ENCODE measurements at regions not wholly inside any gene's neighbourhood (a gene's known extent, or its start where the extent isn't known, plus 50 kb on each side); places are given as distances from the start of the nearest gene placed in this dataset.

DNA sequence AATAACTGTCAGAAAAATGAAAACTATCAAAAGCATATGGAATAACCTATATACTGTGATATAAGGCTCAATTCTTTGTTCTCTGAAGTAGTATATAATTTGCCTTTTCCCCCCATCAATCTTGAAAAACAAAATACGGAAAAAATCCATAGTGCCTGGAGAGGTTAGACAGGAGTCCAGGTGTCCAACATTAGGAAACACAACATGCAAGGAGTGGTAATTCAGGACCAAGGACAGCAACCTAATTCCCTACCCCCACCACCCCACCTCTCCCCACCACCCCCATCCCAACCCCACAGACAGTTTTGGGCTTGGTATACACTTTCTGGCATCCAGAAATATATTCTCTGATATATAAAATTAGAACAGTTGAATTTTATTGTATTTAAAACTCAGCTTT, 55.1 kb upstream of the SLC25A26 start:
- no peak overlapping the region for H3K4me3 ChIP-seq
- H3K4me1 ChIP-seq: no peaks in the 10 kb centered on the region
- no peaks in the 10 kb centered on the region for H3K9me3 ChIP-seq
- in situ Hi-C loops (cut with MboI; ENCODE audit: low sequenced_read_pairs): no loop called here
- no peak for DNase-seq (ENCODE audit: low spot score in 2 of 2)
- H3K36me3 ChIP-seq (replicated peaks): no peaks in the 10 kb centered on the region
- peaks cover 23% of the 10 kb centered on the region for H3K27me3 ChIP-seq (ENCODE audit: low read depth)

DNA sequence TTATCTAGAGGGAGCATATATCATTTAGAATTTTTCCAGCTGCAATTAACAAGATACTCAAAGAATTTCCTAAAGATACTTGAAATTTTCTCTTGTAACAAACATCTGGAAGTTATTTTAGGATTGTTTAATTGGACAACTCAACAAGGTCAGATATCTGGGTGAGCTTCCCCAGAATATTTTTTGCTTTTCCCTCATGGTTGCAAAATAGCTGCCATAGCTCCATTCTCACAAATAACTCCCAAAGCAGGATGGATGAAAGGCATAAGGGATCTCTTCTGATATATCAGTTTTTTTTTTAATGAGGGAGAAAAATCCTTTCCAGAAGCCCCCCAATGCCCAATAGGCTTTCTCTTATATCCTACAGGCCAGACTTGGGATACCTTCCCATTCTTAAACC, 56.6 kb upstream of the SLC25A26 start:
- Histone ChIP-seq H3K4me1 (no peaks in the 10 kb centered on the region), H3K9me3 (no peaks in the 10 kb centered on the region), H3K36me3 (replicated peaks) (no peaks in the 10 kb centered on the region), H3K27me3 (ENCODE audit: low read depth) (peaks cover 14% of the 10 kb centered on the region), H3K4me3 (no peak overlapping the region)
- DNase-seq (ENCODE audit: low spot score in 2 of 2): no peak
- in situ Hi-C loops (cut with MboI; ENCODE audit: low sequenced_read_pairs): no loop called here

DNA sequence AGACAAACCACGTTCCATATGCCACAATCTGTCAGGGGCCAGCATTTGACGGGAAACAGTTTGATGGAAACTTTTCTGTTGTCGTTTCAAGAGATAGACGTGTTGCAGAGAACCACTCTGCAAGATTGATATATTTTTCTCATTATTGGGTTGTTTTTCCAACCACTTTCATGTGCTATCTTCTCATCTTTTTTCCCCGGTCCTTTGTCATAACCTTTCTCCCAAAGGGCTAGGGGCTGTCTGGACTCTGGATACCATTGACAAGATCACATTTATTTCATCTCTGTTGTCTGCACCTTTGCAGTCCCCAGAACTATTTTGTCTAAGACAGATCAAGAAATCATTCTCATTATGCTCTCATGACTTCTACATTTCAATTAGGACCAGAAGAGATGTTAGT, 57.6 kb upstream of the SLC25A26 start:
- DNase-seq (ENCODE audit: low spot score in 2 of 2): no peak
- H3K9me3 ChIP-seq: no peaks in the 10 kb centered on the region
- H3K4me3 ChIP-seq: no peak overlapping the region
- in situ Hi-C loops (cut with MboI; ENCODE audit: low sequenced_read_pairs): no loop called here
- H3K4me1 ChIP-seq: no peaks in the 10 kb centered on the region
- H3K27me3 ChIP-seq (ENCODE audit: low read depth): peaks cover 6% of the 10 kb centered on the region
- no peaks in the 10 kb centered on the region for H3K36me3 ChIP-seq (replicated peaks)

DNA sequence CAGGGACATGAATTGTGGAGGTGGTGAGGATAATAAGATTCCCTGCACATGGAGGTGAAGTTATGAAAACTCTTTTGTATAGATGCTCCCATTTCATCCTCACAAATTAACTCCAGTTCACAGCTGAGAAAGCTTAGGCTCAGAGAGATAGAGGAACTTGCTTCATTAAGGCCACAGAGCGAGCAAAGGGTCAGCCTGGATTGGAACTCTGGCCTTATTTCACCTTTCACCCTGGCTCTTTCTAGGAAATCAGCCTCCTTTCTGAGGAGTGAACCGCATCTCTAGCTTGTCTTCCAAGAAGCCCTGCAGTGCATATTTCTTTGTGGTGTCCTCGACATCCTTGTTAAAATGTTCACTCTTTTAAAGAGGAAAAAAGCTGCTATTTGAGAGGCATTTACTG, 58.0 kb upstream of the SLC25A26 start:
- H3K4me3 ChIP-seq: no peak overlapping the region
- H3K27me3 ChIP-seq (ENCODE audit: low read depth): peaks cover 4% of the 10 kb centered on the region; the same call in 1 of the 2 replicates
- in situ Hi-C loops (cut with MboI; ENCODE audit: low sequenced_read_pairs): no loop called here
- H3K36me3 ChIP-seq (replicated peaks): no peaks in the 10 kb centered on the region
- DNase-seq (ENCODE audit: low spot score in 2 of 2): no peak
- H3K4me1 ChIP-seq: no peaks in the 10 kb centered on the region
- H3K9me3 ChIP-seq: no peaks in the 10 kb centered on the region

DNA sequence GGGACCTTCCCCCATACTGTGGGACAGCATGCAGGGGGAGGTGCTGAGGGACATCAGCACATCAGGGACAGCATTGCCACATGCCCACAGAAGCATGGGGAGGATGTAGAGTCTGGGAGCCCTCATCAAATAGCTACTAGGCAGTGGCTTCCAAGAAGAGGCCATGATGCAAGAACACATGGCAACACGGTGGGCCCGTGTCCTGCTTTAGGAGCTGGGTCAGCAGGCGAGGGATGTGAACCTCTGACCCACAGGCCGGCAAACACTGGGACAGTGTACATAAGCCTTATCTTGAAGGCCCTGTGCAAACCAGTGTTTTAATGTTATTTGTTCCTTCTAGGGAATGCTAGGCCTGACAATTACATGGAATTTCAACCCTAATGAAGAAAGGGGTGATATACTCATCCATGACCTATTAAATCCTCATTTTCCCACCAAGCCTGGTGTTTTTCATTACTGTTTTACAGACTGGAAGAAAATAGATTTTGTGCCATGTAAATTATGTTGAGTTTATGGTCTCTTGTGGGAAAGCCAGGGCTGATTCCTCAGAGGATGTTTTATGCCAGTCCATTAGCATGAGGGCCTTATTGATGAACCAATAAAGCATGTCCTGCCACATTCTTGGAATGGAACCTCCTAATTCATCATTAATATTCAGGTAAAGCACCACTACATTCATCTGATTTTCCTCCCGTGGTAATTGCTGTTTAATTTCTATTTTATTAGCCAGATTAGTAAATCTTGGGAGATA, 61.7 kb upstream of the SLC25A26 start:
- in situ Hi-C loops (cut with MboI; ENCODE audit: low sequenced_read_pairs): no loop called here
- H3K4me1 ChIP-seq: no peaks in the 10 kb centered on the region; the same call in 1 of the 2 replicates
- DNase-seq (ENCODE audit: low spot score in 2 of 2): no peak
- no peaks in the 10 kb centered on the region for H3K27me3 ChIP-seq (ENCODE audit: low read depth)
- no peaks in the 10 kb centered on the region for H3K9me3 ChIP-seq
- no peak overlapping the region for H3K4me3 ChIP-seq
- H3K36me3 ChIP-seq (replicated peaks): no peaks in the 10 kb centered on the region

DNA sequence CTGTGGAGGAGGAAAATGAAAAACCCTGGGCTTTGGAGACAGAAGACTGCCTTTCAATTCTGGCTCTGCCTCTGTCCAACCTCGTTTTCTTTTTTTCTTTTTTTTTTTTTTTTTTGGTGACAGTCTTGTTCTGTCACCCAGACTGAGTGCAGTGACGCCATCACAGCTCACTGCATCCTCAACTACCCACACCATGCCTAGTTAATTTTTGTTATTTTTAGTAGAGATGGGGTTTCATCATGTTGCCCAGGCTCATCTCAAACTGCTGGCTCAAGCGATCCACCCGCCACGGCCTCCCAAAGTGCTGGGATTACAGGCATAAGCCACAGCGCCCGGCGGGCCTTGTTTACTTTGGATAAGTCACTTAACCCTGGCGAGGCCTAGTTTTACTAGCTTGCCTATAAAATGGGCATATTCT, 66.3 kb upstream of the SLC25A26 start:
- Histone ChIP-seq H3K4me3 (no peak overlapping the region), H3K36me3 (replicated peaks) (no peaks in the 10 kb centered on the region), H3K9me3 (no peaks in the 10 kb centered on the region), H3K27me3 (ENCODE audit: low read depth) (no peaks in the 10 kb centered on the region), H3K4me1 (no peaks in the 10 kb centered on the region; the same call in 1 of the 2 replicates)
- in situ Hi-C loops (cut with MboI; ENCODE audit: low sequenced_read_pairs): no loop called here
- peak in 1 of 2 experiments; percentile 15 for DNase-seq (ENCODE audit: low spot score in 2 of 2)

GRCh38 chr3:66153481-66154443, 67.0 kb upstream of the SLC25A26 start:
- Histone ChIP-seq H3K4me3 (no peak overlapping the region), H3K36me3 (replicated peaks) (no peaks in the 10 kb centered on the region), H3K9me3 (no peaks in the 10 kb centered on the region), H3K27me3 (ENCODE audit: low read depth) (no peaks in the 10 kb centered on the region), H3K4me1 (no peaks in the 10 kb centered on the region; the same call in 1 of the 2 replicates)
- in situ Hi-C loops (cut with MboI; ENCODE audit: low sequenced_read_pairs): no loop called here
- peak in 1 of 2 experiments; percentile 11 for DNase-seq (ENCODE audit: low spot score in 2 of 2)

DNA sequence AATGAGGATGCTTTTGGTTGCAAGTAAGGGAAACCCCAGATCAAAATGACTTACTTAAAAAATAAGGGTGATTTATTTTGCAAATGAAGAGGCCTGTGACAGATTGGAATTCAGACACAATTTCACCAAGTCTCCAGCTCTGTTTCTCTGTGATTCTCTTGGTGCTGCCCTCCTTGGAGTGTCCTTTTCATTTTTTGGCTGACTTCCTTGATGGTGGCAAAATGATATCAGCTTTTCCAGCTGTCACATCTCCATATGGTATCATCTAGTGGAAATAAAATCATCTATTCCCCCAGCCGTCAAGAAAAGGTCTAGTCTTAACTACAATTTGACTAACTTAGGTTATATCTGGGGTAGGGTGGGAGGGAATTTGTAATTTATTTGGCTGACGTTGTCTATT, 68.5 kb upstream of the SLC25A26 start:
- in situ Hi-C loops (cut with MboI; ENCODE audit: low sequenced_read_pairs): no loop called here
- no peaks in the 10 kb centered on the region; the same call in 1 of the 2 replicates for H3K4me1 ChIP-seq

GRCh38 chr3:66150977-66151376, 69.8 kb upstream of the SLC25A26 start:
- Histone ChIP-seq H3K9me3 (no peaks in the 10 kb centered on the region), H3K27me3 (ENCODE audit: low read depth) (no peaks in the 10 kb centered on the region), H3K36me3 (replicated peaks) (no peaks in the 10 kb centered on the region), H3K4me3 (no peak overlapping the region), H3K4me1 (no peaks in the 10 kb centered on the region; the same call in 1 of the 2 replicates)
- DNase-seq (ENCODE audit: low spot score in 2 of 2): no peak
- in situ Hi-C loops (cut with MboI; ENCODE audit: low sequenced_read_pairs): no loop called here

More for the DNA sequence above, 68.5 kb upstream of the SLC25A26 start:
- DNase-seq (ENCODE audit: low spot score in 2 of 2): no peak
- Histone ChIP-seq H3K36me3 (replicated peaks) (no peaks in the 10 kb centered on the region), H3K27me3 (ENCODE audit: low read depth) (no peaks in the 10 kb centered on the region), H3K9me3 (no peaks in the 10 kb centered on the region), H3K4me3 (no peak overlapping the region)

GRCh38 chr3:66149269-66149668, 71.5 kb upstream of the SLC25A26 start:
- no peaks in the 10 kb centered on the region for H3K9me3 ChIP-seq
- in situ Hi-C loops (cut with MboI; ENCODE audit: low sequenced_read_pairs): loop anchor here (10.0 kb wide), 1 partner anchor 354 kb away; no protein-coding TSS in a partner anchor

DNA sequence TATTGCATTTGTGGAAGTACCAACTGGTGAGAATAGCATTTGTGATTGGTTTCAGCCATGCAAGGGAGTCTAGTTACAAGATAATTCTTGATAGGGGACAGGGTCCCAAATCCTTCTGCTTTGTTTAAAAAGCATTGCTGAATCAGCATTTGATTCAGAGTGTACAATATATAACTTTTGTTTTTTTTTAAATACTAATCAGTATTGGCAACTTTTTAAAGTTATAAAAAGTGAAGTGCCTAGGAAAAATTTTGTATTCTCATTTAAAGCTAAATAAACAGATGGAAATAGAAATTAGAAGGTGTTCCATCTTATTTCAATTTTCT, 75.4 kb upstream of the SLC25A26 start:
- DNase-seq (ENCODE audit: low spot score in 2 of 2): no peak

More at GRCh38 chr3:66149269-66149668, 71.5 kb upstream of the SLC25A26 start:
- H3K27me3 ChIP-seq (ENCODE audit: low read depth): no peaks in the 10 kb centered on the region
- no peak for DNase-seq (ENCODE audit: low spot score in 2 of 2)
- H3K36me3 ChIP-seq (replicated peaks): no peaks in the 10 kb centered on the region
- no peak overlapping the region for H3K4me3 ChIP-seq
- H3K4me1 ChIP-seq: no peaks in the 10 kb centered on the region

DNA sequence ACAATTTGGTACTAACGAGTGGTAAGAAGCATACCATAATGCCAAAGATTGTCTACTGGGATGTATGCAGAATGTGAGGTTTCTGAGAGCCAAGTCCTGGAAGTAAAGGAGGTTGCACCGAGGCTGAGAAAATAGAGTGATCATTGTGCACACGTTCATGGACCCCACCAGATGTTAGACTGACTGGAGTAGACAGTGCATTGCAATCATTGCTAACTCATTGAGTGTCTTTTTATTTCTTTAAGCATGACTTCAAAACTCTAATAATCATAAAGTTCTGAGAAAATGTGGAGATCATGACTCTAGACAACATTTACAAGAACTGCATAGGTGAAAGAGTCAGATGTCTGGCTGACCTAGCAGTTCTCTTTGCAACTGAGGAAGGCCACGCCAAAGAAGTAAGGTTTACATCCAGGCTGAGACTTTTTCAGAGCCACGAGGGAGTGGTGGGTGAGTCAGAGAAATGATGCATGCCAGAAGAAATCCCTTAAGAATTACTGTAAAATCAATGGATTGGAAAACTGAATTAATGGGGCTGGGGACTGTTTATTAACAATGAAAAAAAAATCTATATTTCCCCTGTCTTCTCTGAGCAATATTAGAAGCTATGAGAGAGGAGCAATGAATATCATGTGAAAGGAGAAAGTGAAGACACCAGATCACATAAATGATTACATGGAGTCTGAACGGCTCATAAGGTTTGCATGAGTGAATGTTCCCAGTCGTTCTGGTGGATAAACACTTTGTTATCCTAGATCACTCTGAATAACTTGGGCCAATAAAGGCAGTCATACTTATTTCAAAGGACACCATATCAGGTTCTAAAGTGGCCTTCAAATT, 76.0 kb upstream of the SLC25A26 start:
- Histone ChIP-seq H3K36me3 (replicated peaks) (no peaks in the 10 kb centered on the region), H3K9me3 (no peaks in the 10 kb centered on the region), H3K4me1 (no peaks in the 10 kb centered on the region), H3K27me3 (ENCODE audit: low read depth) (no peaks in the 10 kb centered on the region; the same call in 1 of the 2 replicates), H3K4me3 (no peak overlapping the region)
- in situ Hi-C loops (cut with MboI; ENCODE audit: low sequenced_read_pairs): loop anchor here (10.0 kb wide), 1 partner anchor 350 kb away; no protein-coding TSS in a partner anchor
- DNase-seq (ENCODE audit: low spot score in 2 of 2): no peak

More for the DNA sequence above, 75.4 kb upstream of the SLC25A26 start:
- Histone ChIP-seq H3K36me3 (replicated peaks) (no peaks in the 10 kb centered on the region), H3K4me1 (no peaks in the 10 kb centered on the region), H3K9me3 (no peaks in the 10 kb centered on the region), H3K4me3 (no peak overlapping the region), H3K27me3 (ENCODE audit: low read depth) (no peaks in the 10 kb centered on the region; the same call in 1 of the 2 replicates)
- in situ Hi-C loops (cut with MboI; ENCODE audit: low sequenced_read_pairs): loop anchor here (10.0 kb wide), 1 partner anchor 351 kb away; no protein-coding TSS in a partner anchor

- Histone ChIP-seq H3K27me3 (ENCODE audit: low read depth) (peaks cover 4% of the 10 kb centered on the region), H3K36me3 (replicated peaks) (no peaks in the 10 kb centered on the region), H3K4me3 (no peak overlapping the region), H3K9me3 (0 out of 2 replicates have a peak, but pooled peaks cover 3% of the 10 kb centered on the region), H3K4me1 (no peaks in the 10 kb centered on the region)
- in situ Hi-C loops (cut with MboI; ENCODE audit: low sequenced_read_pairs): loop anchor here (10.0 kb wide), 1 partner anchor 347 kb away; no protein-coding TSS in a partner anchor
- DNase-seq (ENCODE audit: low spot score in 2 of 2): no peak
Measured at GRCh38 chr3:66142079-66142478, 78.7 kb upstream of the SLC25A26 start.

Data from HAP-1 (cell line).